Hepatocyte (in vitro differentiated cells): ENCODE measurements at regions not wholly inside any gene's neighbourhood (a gene's known extent, or its start where the extent isn't known, plus 50 kb on each side); places are given as distances from the start of the nearest gene placed in this dataset.

ENCODE experiments used
- EZH2 ChIP-seq: fragments of 200-600 bp; sonication (generic); IDR thresholded peaks from 2 replicates; pipeline ENCODE4 v1.6.1; 2016; ENCODE audit warnings: antibody characterized with exemption, mild to moderate bottlenecking, borderline replicate concordance
- TF ChIP-seq, protein P1 (sequence below): fragments of 200-600 bp; sonication (generic); IDR thresholded peaks from 2 replicates; pipeline ENCODE4 v1.5.1; 2016; ENCODE audit warnings: antibody characterized with exemption, mild to moderate bottlenecking; ENCODE audit not compliant: poor library complexity

DNA sequence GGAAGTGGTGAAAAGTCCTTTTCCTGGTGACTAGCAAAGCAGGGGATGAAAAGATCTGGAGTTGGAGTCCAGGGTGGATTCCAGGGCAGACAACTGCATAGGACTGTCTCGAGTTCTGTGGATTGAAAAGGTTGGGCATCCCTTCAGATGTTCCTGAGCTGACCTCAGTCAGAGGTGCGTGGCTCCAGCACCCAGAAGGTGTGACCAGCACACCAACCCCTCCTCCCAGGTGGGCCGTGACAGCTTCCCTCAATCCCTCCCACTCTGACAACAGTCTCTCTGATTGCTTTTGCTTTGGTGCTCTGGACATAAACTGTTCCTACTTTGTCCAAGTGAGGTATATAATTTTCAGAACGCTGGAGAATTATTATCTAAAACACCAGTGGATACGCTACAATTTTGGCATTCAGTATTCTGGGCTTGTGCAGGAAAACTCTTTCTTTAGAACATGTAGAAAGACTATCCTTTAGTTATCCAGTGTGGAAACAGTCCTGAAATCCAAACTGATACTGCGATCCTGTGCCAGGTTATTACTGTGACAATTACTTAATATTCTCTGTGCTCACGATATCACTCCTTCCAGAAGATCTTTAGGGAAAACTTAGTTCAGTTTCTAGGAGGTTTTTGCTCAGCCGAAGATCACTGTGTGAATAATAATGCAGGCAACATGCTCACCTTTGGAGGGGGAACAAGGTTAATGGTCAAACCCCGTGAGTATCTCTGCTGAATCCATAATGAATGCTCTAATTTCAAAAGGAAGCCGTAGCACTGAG, 87.9 kb downstream of the DAD1 start:
- no peak for TF ChIP-seq EZH2
- TF ChIP-seq, protein P1, sequence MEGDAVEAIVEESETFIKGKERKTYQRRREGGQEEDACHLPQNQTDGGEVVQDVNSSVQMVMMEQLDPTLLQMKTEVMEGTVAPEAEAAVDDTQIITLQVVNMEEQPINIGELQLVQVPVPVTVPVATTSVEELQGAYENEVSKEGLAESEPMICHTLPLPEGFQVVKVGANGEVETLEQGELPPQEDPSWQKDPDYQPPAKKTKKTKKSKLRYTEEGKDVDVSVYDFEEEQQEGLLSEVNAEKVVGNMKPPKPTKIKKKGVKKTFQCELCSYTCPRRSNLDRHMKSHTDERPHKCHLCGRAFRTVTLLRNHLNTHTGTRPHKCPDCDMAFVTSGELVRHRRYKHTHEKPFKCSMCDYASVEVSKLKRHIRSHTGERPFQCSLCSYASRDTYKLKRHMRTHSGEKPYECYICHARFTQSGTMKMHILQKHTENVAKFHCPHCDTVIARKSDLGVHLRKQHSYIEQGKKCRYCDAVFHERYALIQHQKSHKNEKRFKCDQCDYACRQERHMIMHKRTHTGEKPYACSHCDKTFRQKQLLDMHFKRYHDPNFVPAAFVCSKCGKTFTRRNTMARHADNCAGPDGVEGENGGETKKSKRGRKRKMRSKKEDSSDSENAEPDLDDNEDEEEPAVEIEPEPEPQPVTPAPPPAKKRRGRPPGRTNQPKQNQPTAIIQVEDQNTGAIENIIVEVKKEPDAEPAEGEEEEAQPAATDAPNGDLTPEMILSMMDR: no peak
